NB4 (cell line): ENCODE measurements at regions not wholly inside any gene's neighbourhood (a gene's known extent, or its start where the extent isn't known, plus 50 kb on each side); places are given as distances from the start of the nearest gene placed in this dataset.

Experiments used
- CTCF ChIP-seq: IDR thresholded peaks from one replicate; pipeline ENCODE4 v1.5.1; 2012; ENCODE audit warnings: low read depth, low read length
- POLR2A ChIP-seq: IDR thresholded peaks from 2 replicates; pipeline ENCODE4 v1.6.1; 2011; ENCODE audit warnings: mild to moderate bottlenecking; ENCODE audit not compliant: insufficient read length; ENCODE audit errors: extremely low read depth

- TF ChIP-seq CTCF: no peak
- no peak for TF ChIP-seq POLR2A
Observed at GRCh38 chr12:98106031-98106683, 409.2 kb upstream of the TMPO start.
